Trophoblast cell (in vitro differentiated cells and primary cell): ENCODE measurements at regions not wholly inside any gene's neighbourhood (a gene's known extent, or its start where the extent isn't known, plus 50 kb on each side); places are given as distances from the start of the nearest gene placed in this dataset.

ENCODE experiments used
- DNase-seq, 2 donors: peaks; one replicate each; pipeline ENCODE4 v3.0.0-alpha.2; 2016
- H2AFZ ChIP-seq: 2 replicates; pipeline ENCODE4 v1.6.1; 2013; ENCODE audit warnings: low read length, moderate library complexity, mild to moderate bottlenecking; ENCODE audit not compliant: insufficient read depth, poor library complexity
- H2AK5ac ChIP-seq: 2 replicates; pipeline ENCODE4 v1.6.1; 2013; ENCODE audit warnings: mild to moderate bottlenecking, low read length
- H2BK120ac ChIP-seq: 2 replicates; pipeline ENCODE4 v1.6.1; 2013; ENCODE audit warnings: low read length, mild to moderate bottlenecking, moderate library complexity; ENCODE audit not compliant: insufficient read depth, poor library complexity
- H2BK12ac ChIP-seq: 2 replicates; pipeline ENCODE4 v1.6.1; 2013; ENCODE audit warnings: mild to moderate bottlenecking, low read length, moderate library complexity
- H2BK5ac ChIP-seq: 2 replicates; pipeline ENCODE4 v1.6.1; 2013; ENCODE audit warnings: low read length, low read depth, moderate library complexity, mild to moderate bottlenecking; ENCODE audit not compliant: poor library complexity
- H3K14ac ChIP-seq: 2 replicates; pipeline ENCODE4 v1.6.1; 2013; ENCODE audit warnings: mild to moderate bottlenecking, low read length
- H3K18ac ChIP-seq: 2 replicates; pipeline ENCODE4 v1.6.1; 2013; ENCODE audit warnings: mild to moderate bottlenecking, low read length
- H3K23ac ChIP-seq: 2 replicates; pipeline ENCODE4 v1.6.1; 2013; ENCODE audit warnings: low read length
- H3K27ac ChIP-seq: 2 replicates; pipeline ENCODE4 v1.5.1; 2013; ENCODE audit warnings: low read depth, mild to moderate bottlenecking, inconsistent platforms, low read length, moderate library complexity
- H3K27me3 ChIP-seq: 2 replicates; pipeline ENCODE4 v1.6.1; 2013; ENCODE audit warnings: inconsistent platforms, mild to moderate bottlenecking, low read length, moderate library complexity; ENCODE audit not compliant: insufficient read depth
- H3K36me3 ChIP-seq, 2 experiments: 1 replicate in 1 of 2; 2 replicates in 1 of 2; pipeline ENCODE4 v1.6.1; 2013; ENCODE audit warnings: low read length in 2 of 2, mild to moderate bottlenecking in 2 of 2, moderate library complexity in 1 of 2; ENCODE audit not compliant: insufficient read depth in 2 of 2, control insufficient read depth in 1 of 2
- H3K4ac ChIP-seq: 2 replicates; pipeline ENCODE4 v1.6.1; 2013; ENCODE audit warnings: low read depth, mild to moderate bottlenecking, low read length, moderate library complexity
- H3K4me1 ChIP-seq, 2 experiments: 1 replicate in 1 of 2; 2 replicates in 1 of 2; pipeline ENCODE4 v1.6.1; 2013; ENCODE audit warnings: low read length in 2 of 2, mild to moderate bottlenecking in 2 of 2, moderate library complexity in 1 of 2; ENCODE audit not compliant: insufficient read depth in 2 of 2, control insufficient read depth in 1 of 2
- H3K4me2 ChIP-seq: 2 replicates; pipeline ENCODE4 v1.6.1; 2013; ENCODE audit warnings: inconsistent platforms, mild to moderate bottlenecking, low read length, moderate library complexity
- H3K4me3 ChIP-seq: 2 replicates; pipeline ENCODE4 v1.5.1; 2013; ENCODE audit warnings: mild to moderate bottlenecking, low read depth, low read length, inconsistent platforms
- H3K79me1 ChIP-seq: one replicate; pipeline ENCODE4 v1.6.1; 2013; ENCODE audit warnings: low read length
- H3K79me2 ChIP-seq: 2 replicates; pipeline ENCODE4 v1.6.1; 2013; ENCODE audit warnings: low read length, mild to moderate bottlenecking; ENCODE audit not compliant: control insufficient read depth, insufficient read depth, poor library complexity
- H3K9ac ChIP-seq: 2 replicates; pipeline ENCODE4 v1.6.1; 2013; ENCODE audit warnings: mild to moderate bottlenecking, low read length
- H3K9me3 ChIP-seq: 2 replicates; pipeline ENCODE4 v1.6.1; 2013; ENCODE audit warnings: low read depth, mild to moderate bottlenecking, control low read depth, inconsistent platforms, low read length; ENCODE audit not compliant: insufficient read depth
- H4K12ac ChIP-seq: 2 replicates; pipeline ENCODE4 v1.6.1; 2013; ENCODE audit warnings: low read depth, mild to moderate bottlenecking, low read length, moderate library complexity
- H4K8ac ChIP-seq: 2 replicates; pipeline ENCODE4 v1.6.1; 2013; ENCODE audit warnings: low read depth, mild to moderate bottlenecking, low read length, moderate library complexity
- H4K91ac ChIP-seq: one replicate; pipeline ENCODE4 v1.6.1; 2013; ENCODE audit warnings: low read depth, mild to moderate bottlenecking, low read length, moderate library complexity
- WGBS: extraction: QIAGEN DNeasy Blood & Tissue Kit; methylation state at CpG from one replicate; pipeline ENCODE4 v1.1.7; 2013; ENCODE audit warnings: missing lambda C conversion rate; ENCODE audit not compliant: insufficient read length, insufficient coverage; ENCODE audit errors: extremely low coverage; 5-methylcytosine and 5-hydroxymethylcytosine counted together

DNA sequence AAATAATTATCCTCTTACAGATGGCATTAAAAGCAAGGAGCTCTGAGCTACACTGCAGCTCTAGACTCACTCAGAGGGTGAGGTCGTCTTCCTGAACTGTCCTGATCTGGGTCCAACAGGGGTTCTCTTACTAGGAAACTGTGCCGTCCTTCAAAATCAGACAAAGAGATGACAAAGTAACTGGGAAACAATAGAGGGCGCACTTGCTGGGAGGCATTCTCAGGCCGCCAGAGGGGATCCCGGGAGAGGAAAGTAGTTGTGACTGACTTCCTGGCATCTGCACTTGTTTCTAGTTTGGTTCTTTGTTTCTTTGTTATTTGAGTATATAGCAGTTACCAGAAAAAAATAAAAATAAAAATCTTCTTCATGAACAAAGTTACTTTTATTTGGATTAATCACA, 142.9 kb upstream of the MSX2 start:
- H3K79me2 ChIP-seq, result no peaks in the 10 kb centered on the region
- no peak overlapping the region for H3K27ac ChIP-seq
- H3K4me3 ChIP-seq, result no peak overlapping the region
- no peak overlapping the region for H2BK5ac ChIP-seq
- peak in 1 of 2 donors; percentile 63 for DNase-seq
- H2AK5ac ChIP-seq, result no peak overlapping the region
- peak overlapping the region; percentile 32 for H3K14ac ChIP-seq
- H3K27me3 ChIP-seq, result no peaks in the 10 kb centered on the region
- no peak overlapping the region for H3K4me2 ChIP-seq
- no peaks in the 10 kb centered on the region for H3K36me3 ChIP-seq
- peaks cover 2% of the 10 kb centered on the region in 2 experiments for H3K4me1 ChIP-seq
- H4K8ac ChIP-seq, result peak overlapping the region; percentile 51
- H2AFZ ChIP-seq, result no peak overlapping the region
- no peaks in the 10 kb centered on the region for H3K9me3 ChIP-seq
- H2BK12ac ChIP-seq, result peak overlapping the region; percentile 84
- peak overlapping the region; percentile 8 for H2BK120ac ChIP-seq
- no peak overlapping the region for H4K12ac ChIP-seq
- no CpG with 5 or more reads among the region's 5 CpGs for WGBS
- peak overlapping the region; percentile 77 for H4K91ac ChIP-seq
- no peak overlapping the region for H3K18ac ChIP-seq
- H3K4ac ChIP-seq, result no peak overlapping the region
- H3K9ac ChIP-seq, result no peak overlapping the region
- H3K79me1 ChIP-seq, result peaks cover 8% of the 10 kb centered on the region
- no peak overlapping the region for H3K23ac ChIP-seq

DNA sequence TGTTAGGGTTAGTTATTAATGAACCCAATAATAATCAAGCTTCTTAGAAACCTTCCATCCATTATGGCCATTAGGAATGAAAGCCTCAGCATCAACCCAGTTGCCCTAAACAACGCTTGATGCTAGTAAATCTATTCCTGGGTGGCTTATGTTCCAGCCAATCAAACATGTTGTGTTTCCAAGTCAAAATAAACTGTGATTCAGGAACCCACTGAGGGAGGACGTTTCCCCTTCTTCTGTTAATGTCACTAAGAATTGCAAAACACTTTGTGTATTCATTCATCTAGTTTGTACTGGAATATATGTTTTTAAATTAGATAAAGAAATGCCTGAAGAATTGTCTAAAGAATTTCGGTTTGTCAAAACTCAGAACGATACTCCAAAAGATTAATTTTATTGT, 142.5 kb upstream of the MSX2 start:
- Histone ChIP-seq H4K91ac (peak overlapping the region; percentile 62), H3K4me2 (no peak overlapping the region), H3K4ac (no peak overlapping the region), H2AK5ac (no peak overlapping the region), H4K12ac (no peak overlapping the region), H2BK5ac (no peak overlapping the region), H3K18ac (no peak overlapping the region), H3K36me3 (no peaks in the 10 kb centered on the region), H2AFZ (no peak overlapping the region), H3K23ac (no peak overlapping the region), H3K79me2 (no peaks in the 10 kb centered on the region), H3K79me1 (peaks cover 8% of the 10 kb centered on the region), H2BK120ac (peak overlapping the region; percentile 66), H3K9ac (no peak overlapping the region), H3K14ac (no peak overlapping the region), H3K4me3 (no peak overlapping the region), H3K27ac (no peak overlapping the region), H3K9me3 (no peaks in the 10 kb centered on the region), H4K8ac (no peak overlapping the region), H3K4me1 (peaks cover 2% of the 10 kb centered on the region in 2 experiments), H3K27me3 (no peaks in the 10 kb centered on the region), H2BK12ac (no peak overlapping the region)
- DNase-seq, result no peak
- WGBS, result no CpG with 5 or more reads among the region's 4 CpGs

DNA sequence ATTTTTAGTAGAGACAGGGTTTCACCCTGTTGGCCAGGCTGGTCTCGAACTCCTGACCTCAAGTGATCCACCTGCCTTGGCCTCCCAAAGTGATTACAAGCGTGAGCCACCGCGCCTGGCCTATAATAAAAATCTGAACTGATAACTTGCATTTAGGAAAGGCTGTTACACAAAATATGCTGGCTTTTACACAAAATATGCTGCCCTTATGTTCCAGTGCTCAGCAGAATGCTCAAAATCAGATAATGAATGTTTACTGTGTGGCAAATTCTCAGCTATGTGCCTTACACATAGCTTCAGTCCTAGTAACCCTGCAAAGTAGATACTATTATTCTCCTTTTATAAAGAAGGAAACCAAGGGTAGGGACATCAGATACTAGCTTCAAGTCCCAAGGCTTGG, 141.3 kb upstream of the MSX2 start:
- Histone ChIP-seq H2BK120ac (no peak overlapping the region), H4K12ac (no peak overlapping the region), H3K36me3 (no peaks in the 10 kb centered on the region), H3K9me3 (no peaks in the 10 kb centered on the region), H3K9ac (no peak overlapping the region), H3K4ac (no peak overlapping the region), H3K4me3 (no peak overlapping the region), H2AFZ (no peak overlapping the region), H3K79me2 (no peaks in the 10 kb centered on the region), H3K23ac (no peak overlapping the region), H3K4me1 (peaks cover 2% of the 10 kb centered on the region in 2 experiments), H4K91ac (no peak overlapping the region), H4K8ac (no peak overlapping the region), H3K18ac (no peak overlapping the region), H3K14ac (no peak overlapping the region), H2BK5ac (no peak overlapping the region), H3K27ac (no peak overlapping the region), H3K27me3 (no peaks in the 10 kb centered on the region), H3K79me1 (peaks cover 8% of the 10 kb centered on the region), H2AK5ac (no peak overlapping the region), H2BK12ac (no peak overlapping the region), H3K4me2 (no peak overlapping the region)
- peak; percentile 46 to 90 for DNase-seq
- no CpG with 5 or more reads among the region's 4 CpGs for WGBS

DNA sequence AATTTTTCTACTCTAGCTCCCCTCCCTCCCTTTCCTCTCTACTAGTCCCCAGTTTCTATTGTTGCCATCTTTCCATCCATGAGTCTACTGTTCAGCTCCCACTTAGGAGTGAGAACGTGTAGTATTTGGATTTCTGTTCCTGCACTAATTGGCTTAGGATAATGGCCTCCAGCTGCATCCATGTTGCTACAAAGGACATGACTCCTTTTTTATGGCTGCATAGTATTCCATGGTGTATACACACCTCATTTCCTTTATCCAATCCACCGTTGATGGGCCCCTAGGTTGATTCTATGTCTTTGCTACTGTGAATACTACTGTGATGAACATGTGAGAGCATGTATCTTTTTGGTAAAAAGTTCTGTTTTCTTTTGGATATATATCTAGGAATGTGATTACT, 138.9 kb upstream of the MSX2 start:
- no peak for DNase-seq
- Histone ChIP-seq H3K4me3 (no peak overlapping the region), H3K18ac (no peak overlapping the region), H3K27ac (no peak overlapping the region), H3K4me1 (peaks cover 2 to 11% of the 10 kb centered on the region in 2 experiments), H2BK5ac (no peak overlapping the region), H2AFZ (no peak overlapping the region), H2BK120ac (no peak overlapping the region), H3K4me2 (no peak overlapping the region), H3K36me3 (no peaks in the 10 kb centered on the region), H4K91ac (no peak overlapping the region), H3K14ac (no peak overlapping the region), H3K9ac (no peak overlapping the region), H3K4ac (no peak overlapping the region), H3K27me3 (no peaks in the 10 kb centered on the region), H2BK12ac (no peak overlapping the region), H3K79me2 (no peaks in the 10 kb centered on the region), H4K12ac (no peak overlapping the region), H2AK5ac (no peak overlapping the region), H3K23ac (no peak overlapping the region), H3K79me1 (peaks cover 8% of the 10 kb centered on the region), H4K8ac (no peak overlapping the region), H3K9me3 (no peaks in the 10 kb centered on the region)
- no CpG with 5 or more reads among the region's 2 CpGs for WGBS
